ENCODE measurements at regions not wholly inside any gene's neighbourhood (a gene's known extent, or its start where the extent isn't known, plus 50 kb on each side); places are given as distances from the start of the nearest gene placed in this dataset.

GRCh38 chr11:81756864-81757595 is 976.6 kb downstream of the FAM181B start:
- CTCF ChIA-PET = no interaction called here
- in situ Hi-C loops (cut with MboI) = no loop called here

More at GRCh38 chr11:81756864-81757595, 976.6 kb downstream of the FAM181B start:
- H3K4me3 ChIP-seq = no peak overlapping the region
- no peaks in the 10 kb centered on the region for H3K79me2 ChIP-seq (ENCODE audit: control insufficient read depth, insufficient read depth, low read length)
- ChIA-PET POLR2A (no interaction called here), SMC1A (ENCODE audit: uncharacterized antibody, unreplicated experiment) (no interaction called here), RAD21 (ENCODE audit: unreplicated experiment) (no interaction called here)
- no peaks in the 10 kb centered on the region for H4K20me1 ChIP-seq (ENCODE audit: control insufficient read depth, insufficient read depth)
- H3K4me2 ChIP-seq (ENCODE audit: control insufficient read depth, insufficient read depth) = no peak overlapping the region
- H3K9ac ChIP-seq (ENCODE audit: control insufficient read depth, insufficient read depth, low read length) = no peak overlapping the region
- no peak for FAIRE-seq
- TF ChIP-seq SMAD5 (IDR thresholded peaks at IDR 0.05; ENCODE audit: low read depth) (no peak), EGR1 (IDR thresholded peaks at IDR 0.05; ENCODE audit: borderline replicate concordance in 1 of 2, low read depth in 2 of 2, low read length in 2 of 2) (no peak), NFYA (IDR thresholded peaks at IDR 0.05; ENCODE audit: borderline replicate concordance, low read depth, low read length) (no peak), SP1 (IDR thresholded peaks at IDR 0.05; ENCODE audit: low read depth, low read length) (no peak), PML (IDR thresholded peaks at IDR 0.05; ENCODE audit: low read length) (no peak), MTA2 (IDR thresholded peaks at IDR 0.05; ENCODE audit: low read depth) (no peak), CBX3 (IDR thresholded peaks at IDR 0.05; ENCODE audit: borderline replicate concordance, low read depth) (no peak), ZNF687 (IDR thresholded peaks at IDR 0.05) (no peak), NBN (IDR thresholded peaks at IDR 0.05) (no peak), IRF5 (IDR thresholded peaks at IDR 0.05; ENCODE audit: borderline replicate concordance) (no peak), KDM1A (IDR thresholded peaks at IDR 0.05; ENCODE audit: borderline replicate concordance) (no peak)
- H3K36me3 ChIP-seq (ENCODE audit: control insufficient read depth in 2 of 2, insufficient read depth in 2 of 2, low read length in 1 of 2) = no peaks in the 10 kb centered on the region
- no peak for DNase-seq (ENCODE audit: low read depth, low spot score)
- H3K9me3 ChIP-seq (replicated peaks; ENCODE audit: control insufficient read depth, insufficient read depth, low read length) = no peaks in the 10 kb centered on the region
- no peaks in the 10 kb centered on the region for H3K27me3 ChIP-seq (replicated peaks in 1 of 2; ENCODE audit: control insufficient read depth in 2 of 2, insufficient read depth in 2 of 2, low read length in 1 of 2)
- intact Hi-C loops (cut with micrococcal nuclease; ENCODE audit: unreplicated experiment) = no loop called here
- no TSS peak for BruUV-seq (replicated peaks)
- no peak overlapping the region for H3K27ac ChIP-seq (ENCODE audit: control insufficient read depth, insufficient read depth)
- H3K4me1 ChIP-seq (ENCODE audit: control insufficient read depth, insufficient read depth, low read length) = no peaks in the 10 kb centered on the region
- H2AFZ ChIP-seq (ENCODE audit: control insufficient read depth, low read depth, low read length) = no peak overlapping the region
- WGBS (ENCODE audit: insufficient coverage, insufficient replicate concordance, low lambda C conversion rate, missing lambda C conversion rate) = 19% methylated on average over 1 of the region's 1 CpG
- no peak for ATAC-seq
